ENCODE measurements at regions not wholly inside any gene's neighbourhood (a gene's known extent, or its start where the extent isn't known, plus 50 kb on each side); places are given as distances from the start of the nearest gene placed in this dataset.

GRCh38 chr17:33442320-33442719 lies 149.2 kb upstream of the ASIC2 start:
- DNase-seq: no peak
- no peak for TF ChIP-seq CTCF (IDR thresholded peaks at IDR 0.05)
- H3K9me3 Mint-ChIP-seq: peaks cover 47% of the 10 kb centered on the region
- H3K4me1 Mint-ChIP-seq (ENCODE audit: low read depth): no peaks in the 10 kb centered on the region
- no peak overlapping the region for H3K4me3 Mint-ChIP-seq
- H3K27me3 Mint-ChIP-seq (ENCODE audit: insufficient read depth): peaks cover 5% of the 10 kb centered on the region
- peaks cover 5% of the 10 kb centered on the region; the same call in 1 of the 2 replicates for H3K36me3 Mint-ChIP-seq (ENCODE audit: low read depth)
- no peak overlapping the region for H3K27ac Mint-ChIP-seq

- Mint-ChIP-seq H3K9me3 (peaks cover 42% of the 10 kb centered on the region), H3K4me3 (no peak overlapping the region), H3K4me1 (ENCODE audit: low read depth) (no peaks in the 10 kb centered on the region), H3K36me3 (ENCODE audit: low read depth) (peaks cover 5% of the 10 kb centered on the region; the same call in 1 of the 2 replicates), H3K27ac (no peak overlapping the region), H3K27me3 (ENCODE audit: insufficient read depth) (peaks cover 1% of the 10 kb centered on the region)
- no peak for TF ChIP-seq CTCF (IDR thresholded peaks at IDR 0.05)
- DNase-seq: no peak
Measured at GRCh38 chr17:33444731-33445130, 151.6 kb upstream of the ASIC2 start.

- peaks cover 5% of the 10 kb centered on the region; the same call in 1 of the 2 replicates for H3K36me3 Mint-ChIP-seq (ENCODE audit: low read depth)
- H3K27me3 Mint-ChIP-seq (ENCODE audit: insufficient read depth): no peaks in the 10 kb centered on the region; the same call in 1 of the 2 replicates
- H3K4me1 Mint-ChIP-seq (ENCODE audit: low read depth): no peaks in the 10 kb centered on the region
- TF ChIP-seq CTCF (IDR thresholded peaks at IDR 0.05): no peak
- H3K27ac Mint-ChIP-seq: no peak overlapping the region
- DNase-seq: no peak
- no peak overlapping the region for H3K4me3 Mint-ChIP-seq
- peaks cover 49% of the 10 kb centered on the region for H3K9me3 Mint-ChIP-seq
Measured at GRCh38 chr17:33447090-33447489, 154.0 kb upstream of the ASIC2 start.

- H3K9me3 Mint-ChIP-seq: peaks cover 43% of the 10 kb centered on the region
- H3K27me3 Mint-ChIP-seq (ENCODE audit: insufficient read depth): no peaks in the 10 kb centered on the region; the same call in 1 of the 2 replicates
- H3K4me1 Mint-ChIP-seq (ENCODE audit: low read depth): no peaks in the 10 kb centered on the region
- TF ChIP-seq CTCF (IDR thresholded peaks at IDR 0.05): no peak
- H3K36me3 Mint-ChIP-seq (ENCODE audit: low read depth): no peaks in the 10 kb centered on the region
- H3K4me3 Mint-ChIP-seq: no peak overlapping the region
- no peak for DNase-seq
- H3K27ac Mint-ChIP-seq: no peak overlapping the region
Measured at GRCh38 chr17:33451221-33451620, 158.1 kb upstream of the ASIC2 start.

- H3K4me3 Mint-ChIP-seq: no peak overlapping the region
Measured at GRCh38 chr17:33457477-33457876, 164.4 kb upstream of the ASIC2 start.

More at GRCh38 chr17:33457477-33457876, 164.4 kb upstream of the ASIC2 start:
- Mint-ChIP-seq H3K27ac (no peak overlapping the region), H3K27me3 (ENCODE audit: insufficient read depth) (peaks cover 1% of the 10 kb centered on the region), H3K9me3 (peaks cover 52% of the 10 kb centered on the region), H3K4me1 (ENCODE audit: low read depth) (no peaks in the 10 kb centered on the region), H3K36me3 (ENCODE audit: low read depth) (no peaks in the 10 kb centered on the region)
- no peak for TF ChIP-seq CTCF (IDR thresholded peaks at IDR 0.05)
- no peak for DNase-seq
